Testis (tissue), 2 donors: ENCODE measurements at regions not wholly inside any gene's neighbourhood (a gene's known extent, or its start where the extent isn't known, plus 50 kb on each side); places are given as distances from the start of the nearest gene placed in this dataset.

ENCODE experiments used
- DNase-seq: peaks from one replicate; pipeline ENCODE4 v3.0.0-alpha.2; 2019
- H3K27ac ChIP-seq, 2 donors: fragments of 200-600 bp; sonication (generic); one replicate each; pipeline ENCODE4 v1.5.1; 2019
- H3K27me3 ChIP-seq: fragments of 200-600 bp; sonication (generic); one replicate; pipeline ENCODE4 v1.5.1; 2019
- H3K36me3 ChIP-seq: fragments of 200-600 bp; sonication (generic); one replicate; pipeline ENCODE4 v1.5.1; 2017; ENCODE audit warnings: low read depth; ENCODE audit errors: missing control alignments
- H3K4me1 ChIP-seq: fragments of 200-600 bp; sonication (generic); one replicate; pipeline ENCODE4 v1.5.1; 2019
- H3K4me3 ChIP-seq, 2 donors: fragments of 200-600 bp; sonication (generic); one replicate each; pipeline ENCODE4 v1.5.1; 2017 to 2019
- H3K9me3 ChIP-seq: fragments of 200-600 bp; sonication (generic); one replicate; pipeline ENCODE4 v1.5.1; 2017
- CTCF ChIP-seq, 3 experiments: fragments of 450-650 bp in 2 of 3; fragments of 200-600 bp in 1 of 3; sonication (generic) in 1 of 3; IDR thresholded peaks; one replicate each; pipeline ENCODE4 v1.5.1; 2016 to 2019; ENCODE audit warnings: antibody characterized with exemption in 3 of 3, mild to moderate bottlenecking in 2 of 3, moderate library complexity in 1 of 3
- POLR2A ChIP-seq: fragments of 450-650 bp; IDR thresholded peaks from one replicate; pipeline ENCODE4 v1.6.1; 2017; ENCODE audit warnings: antibody characterized with exemption, mild to moderate bottlenecking, moderate library complexity
- WGBS, 2 donors: methylation state at CpG; one replicate each; pipeline ENCODE4 v1.1.5; 2018; 5-methylcytosine and 5-hydroxymethylcytosine counted together
- intact Hi-C: fragments of 100-400 bp; cut with DNase I; formaldehyde crosslinking; loops from one replicate; pipeline ENCODE4 v1.15.1; 2023; ENCODE audit warnings: low total_unique reads

GRCh38 chr3:194273743-194274310, 77.3 kb downstream of the CPN2 start:
- Histone ChIP-seq H3K36me3 (no peaks in the 10 kb centered on the region), H3K4me1 (peaks cover 61% of the 10 kb centered on the region), H3K9me3 (no peaks in the 10 kb centered on the region), H3K4me3 (no peak overlapping the region), H3K27me3 (no peaks in the 10 kb centered on the region), H3K27ac (no peak overlapping the region)
- intact Hi-C loops: loop anchor here (5.0 to 10.0 kb wide), 2 partner anchors 137 to 269 kb away; partner anchors contain the start of gene HES1
- 90 to 92% methylated on average over 6 to 7 of the region's 7 CpGs for WGBS, 2 donors
- TF ChIP-seq CTCF (IDR thresholded peaks at IDR 0.05): no peak
- no peak for TF ChIP-seq POLR2A
- DNase-seq: peak; percentile 10

DNA sequence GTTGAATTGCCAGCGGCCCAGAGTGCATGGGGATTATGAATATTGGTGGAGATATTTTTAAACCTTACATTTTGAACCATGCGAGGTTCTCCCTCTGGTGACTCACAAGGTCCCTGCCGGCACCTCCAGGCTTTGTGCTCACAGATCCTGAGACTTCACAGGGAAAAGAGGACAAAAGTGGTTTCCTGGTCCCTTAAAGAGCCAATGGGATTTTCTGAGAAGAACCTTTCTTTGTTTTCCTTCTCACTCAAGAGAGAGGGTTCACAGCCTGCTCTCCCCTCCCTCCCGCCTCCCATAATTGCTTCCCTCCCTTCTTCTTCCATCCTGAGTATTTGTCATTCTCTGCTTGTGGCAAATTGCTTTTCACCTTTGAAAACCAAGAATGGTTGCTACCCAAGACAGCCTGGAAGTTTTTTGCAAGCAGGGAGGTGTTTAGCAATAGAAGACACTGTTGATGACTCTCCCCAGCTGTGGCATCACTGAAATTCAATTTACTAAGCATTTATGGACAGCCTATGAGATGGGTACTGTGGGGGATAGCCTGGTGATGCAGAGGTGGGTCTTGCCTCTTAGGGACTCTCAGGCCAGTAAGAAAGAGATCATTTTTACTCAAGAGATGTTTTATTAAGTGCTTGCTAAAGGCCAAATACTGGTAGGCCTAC, 76.6 kb downstream of the CPN2 start:
- peak; percentile 17 for DNase-seq
- Histone ChIP-seq H3K27ac (peak overlapping the region in 1 of 2 donors; percentile 25), H3K4me1 (peaks cover 61% of the 10 kb centered on the region), H3K9me3 (no peaks in the 10 kb centered on the region), H3K36me3 (no peaks in the 10 kb centered on the region), H3K4me3 (no peak overlapping the region), H3K27me3 (no peaks in the 10 kb centered on the region)
- 40 to 42% methylated on average over 4 of the region's 4 CpGs for WGBS, 2 donors
- intact Hi-C loops: loop anchor here (5.0 to 10.0 kb wide), 2 partner anchors 137 to 270 kb away; partner anchors contain the start of gene HES1
- no peak for TF ChIP-seq CTCF (IDR thresholded peaks at IDR 0.05)
- no peak for TF ChIP-seq POLR2A

- intact Hi-C loops: loop anchor here (10.0 kb wide), 1 partner anchor 270 kb away; no protein-coding TSS in a partner anchor
- WGBS, 2 donors: 42 to 55% methylated on average over 8 of the region's 8 CpGs
- peak; percentile 41 for DNase-seq
- TF ChIP-seq CTCF (IDR thresholded peaks at IDR 0.05): no peak
- no peak for TF ChIP-seq POLR2A
- Histone ChIP-seq H3K4me1 (peaks cover 54% of the 10 kb centered on the region), H3K36me3 (no peaks in the 10 kb centered on the region), H3K27me3 (no peaks in the 10 kb centered on the region), H3K9me3 (no peaks in the 10 kb centered on the region), H3K4me3 (no peak overlapping the region), H3K27ac (peak overlapping the region; percentile 25 to 39)
These were observed 75.8 kb downstream of the CPN2 start for GRCh38 chr3:194275291-194275690.

- DNase-seq: peak; percentile 11
- peak overlapping the region; percentile 50 to 76 for H3K27ac ChIP-seq
- TF ChIP-seq POLR2A (no peak), CTCF (IDR thresholded peaks at IDR 0.05) (no peak)
- peaks cover 49% of the 10 kb centered on the region for H3K4me1 ChIP-seq
- no peaks in the 10 kb centered on the region for H3K27me3 ChIP-seq
- no peaks in the 10 kb centered on the region for H3K36me3 ChIP-seq
- H3K9me3 ChIP-seq: no peaks in the 10 kb centered on the region
- 36 to 53% methylated on average over 6 to 7 of the region's 8 CpGs for WGBS, 2 donors
- no peak overlapping the region for H3K4me3 ChIP-seq
- intact Hi-C loops: loop anchor here (10.0 kb wide), 1 partner anchor 271 kb away; no protein-coding TSS in a partner anchor
These were observed 75.4 kb downstream of the CPN2 start for GRCh38 chr3:194275721-194276120.
